GM12873 (cell line): ENCODE measurements at regions not wholly inside any gene's neighbourhood (a gene's known extent, or its start where the extent isn't known, plus 50 kb on each side); places are given as distances from the start of the nearest gene placed in this dataset.

ENCODE experiments used
- TF ChIP-seq, protein P1 (sequence below): IDR thresholded peaks from 2 replicates; pipeline ENCODE4 v1.5.1; 2012; ENCODE audit warnings: low read depth, mild to moderate bottlenecking, moderate library complexity, low read length, control low read depth; ENCODE audit not compliant: insufficient read depth; ENCODE audit errors: missing control alignments

DNA sequence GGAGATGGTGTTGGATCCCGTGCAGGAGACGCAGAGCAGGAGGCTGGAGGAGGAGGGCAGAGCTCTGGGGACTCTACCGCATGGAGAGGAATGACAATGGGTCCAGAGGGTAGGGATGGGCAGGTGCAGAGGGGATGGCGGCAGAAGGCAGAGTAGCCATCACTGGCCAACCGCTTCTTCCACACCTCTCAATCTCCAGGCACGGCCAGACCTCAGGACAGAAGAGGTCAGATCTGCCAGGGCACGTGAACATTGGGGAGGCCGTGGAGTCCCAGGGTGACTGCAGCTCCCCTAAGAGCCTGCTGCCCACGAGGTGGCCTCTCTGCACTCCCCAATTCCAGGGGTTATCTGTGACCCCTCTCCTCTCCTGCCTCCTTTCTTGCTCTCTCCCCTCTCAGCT, 162.7 kb upstream of the HDAC4 start:
- TF ChIP-seq, protein P1, sequence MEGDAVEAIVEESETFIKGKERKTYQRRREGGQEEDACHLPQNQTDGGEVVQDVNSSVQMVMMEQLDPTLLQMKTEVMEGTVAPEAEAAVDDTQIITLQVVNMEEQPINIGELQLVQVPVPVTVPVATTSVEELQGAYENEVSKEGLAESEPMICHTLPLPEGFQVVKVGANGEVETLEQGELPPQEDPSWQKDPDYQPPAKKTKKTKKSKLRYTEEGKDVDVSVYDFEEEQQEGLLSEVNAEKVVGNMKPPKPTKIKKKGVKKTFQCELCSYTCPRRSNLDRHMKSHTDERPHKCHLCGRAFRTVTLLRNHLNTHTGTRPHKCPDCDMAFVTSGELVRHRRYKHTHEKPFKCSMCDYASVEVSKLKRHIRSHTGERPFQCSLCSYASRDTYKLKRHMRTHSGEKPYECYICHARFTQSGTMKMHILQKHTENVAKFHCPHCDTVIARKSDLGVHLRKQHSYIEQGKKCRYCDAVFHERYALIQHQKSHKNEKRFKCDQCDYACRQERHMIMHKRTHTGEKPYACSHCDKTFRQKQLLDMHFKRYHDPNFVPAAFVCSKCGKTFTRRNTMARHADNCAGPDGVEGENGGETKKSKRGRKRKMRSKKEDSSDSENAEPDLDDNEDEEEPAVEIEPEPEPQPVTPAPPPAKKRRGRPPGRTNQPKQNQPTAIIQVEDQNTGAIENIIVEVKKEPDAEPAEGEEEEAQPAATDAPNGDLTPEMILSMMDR, result no peak

DNA sequence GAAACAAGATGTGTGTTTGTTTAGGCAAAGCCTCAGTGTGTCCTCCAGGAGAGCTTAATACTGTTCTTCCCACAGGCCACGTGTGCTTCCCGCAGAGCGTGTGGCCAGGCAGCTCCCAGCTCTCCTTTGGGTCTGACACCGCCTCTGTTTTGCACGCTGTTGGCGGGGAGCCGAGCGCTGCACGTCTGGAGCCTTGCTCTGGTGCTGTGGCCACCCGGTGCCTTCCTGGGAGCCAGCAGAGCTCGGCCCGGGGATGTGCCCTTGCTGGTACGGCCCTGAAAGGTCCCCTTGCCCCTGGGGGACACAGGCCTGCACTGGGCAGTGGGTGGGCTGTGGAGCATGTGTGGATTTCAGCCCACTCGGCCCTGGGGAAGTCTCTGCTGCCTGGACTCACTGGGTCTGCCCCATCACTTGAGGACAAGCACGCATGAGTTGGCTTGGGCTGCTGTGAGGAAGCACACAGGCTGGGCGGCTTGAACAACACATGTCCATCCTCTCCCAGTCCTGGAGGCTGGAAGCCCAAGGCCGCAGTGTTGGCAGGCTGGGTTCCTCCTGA, 160.7 kb upstream of the HDAC4 start:
- TF ChIP-seq, protein P1, result no peak

DNA sequence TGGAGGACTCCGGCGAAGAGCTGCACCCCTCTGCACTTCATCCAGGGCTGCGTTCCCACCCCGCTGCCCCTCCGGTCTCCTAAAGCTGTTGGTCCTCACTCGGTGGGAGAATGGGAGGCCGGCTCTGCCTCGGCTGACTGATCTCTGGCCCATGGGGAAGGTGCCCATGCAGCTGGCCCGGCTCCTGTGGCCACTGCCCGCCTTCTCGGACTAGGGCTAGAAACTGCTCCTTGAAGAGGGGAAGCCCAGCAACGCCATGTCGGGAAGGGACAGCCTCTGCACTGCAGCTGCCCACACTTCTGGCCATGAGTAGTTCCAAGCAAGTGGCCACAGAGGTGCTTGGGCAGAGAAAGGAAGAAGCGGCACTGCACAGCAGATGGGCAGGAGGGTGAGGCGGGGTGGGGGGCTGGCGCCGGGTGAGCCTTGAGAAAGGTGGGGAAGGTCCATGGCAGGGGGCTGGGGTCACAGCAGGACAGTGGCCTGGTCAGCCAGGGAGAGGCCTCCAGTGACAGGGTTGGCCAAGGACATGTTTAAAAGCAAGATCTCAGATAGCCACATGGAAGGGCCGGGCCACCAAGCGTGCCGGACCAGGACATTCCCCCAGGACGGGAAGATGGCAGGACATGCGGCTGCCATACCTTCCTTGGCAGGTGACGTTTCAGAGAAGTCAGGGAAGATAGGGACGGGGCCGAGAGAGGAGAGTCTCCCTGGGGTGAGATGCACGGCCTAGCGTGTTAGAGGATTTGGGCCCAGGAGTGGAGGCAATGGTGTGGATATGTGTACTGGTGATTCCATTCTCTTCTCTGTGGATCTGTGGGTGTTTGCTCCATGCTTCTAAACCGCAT, 158.8 kb upstream of the HDAC4 start:
- TF ChIP-seq, protein P1, result no peak

DNA sequence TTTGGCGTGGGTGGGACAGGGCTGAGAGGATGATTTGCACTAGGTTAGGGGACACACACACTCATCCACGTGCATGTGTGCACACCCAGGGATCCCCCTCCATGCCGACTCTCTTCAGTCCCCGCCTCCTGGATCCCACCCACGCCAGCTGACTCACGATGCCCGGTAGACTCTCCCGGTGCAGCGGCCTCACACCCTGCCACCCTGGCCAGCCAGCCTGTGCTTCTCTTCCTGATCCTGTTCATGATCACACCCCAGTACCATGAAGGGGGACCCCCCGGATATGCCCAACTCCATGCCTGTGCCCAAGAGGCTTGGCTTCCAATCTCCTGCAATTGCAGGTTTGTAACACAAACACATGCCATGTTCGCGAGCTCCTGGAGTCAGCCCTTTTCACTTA, 157.8 kb upstream of the HDAC4 start:
- TF ChIP-seq, protein P1, result no peak

DNA sequence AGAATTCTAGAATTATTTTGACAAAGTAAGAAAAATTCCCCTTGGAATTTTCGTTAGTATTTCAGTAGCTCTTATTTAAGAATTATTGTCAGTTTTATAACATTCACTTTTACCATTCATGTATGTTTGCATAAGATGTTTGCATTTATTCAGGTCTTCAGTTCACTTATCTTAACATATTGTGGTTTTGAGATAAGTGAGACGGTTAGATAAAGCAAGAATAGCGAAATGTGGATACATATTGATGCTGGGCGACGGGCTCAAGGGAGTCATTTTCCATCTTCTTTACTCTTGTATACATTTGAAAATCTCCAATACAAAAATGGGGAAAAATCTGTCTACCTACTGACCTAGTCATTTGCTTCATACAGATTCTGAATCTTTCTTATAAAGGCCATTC, 156.7 kb upstream of the HDAC4 start:
- TF ChIP-seq, protein P1, result no peak

DNA sequence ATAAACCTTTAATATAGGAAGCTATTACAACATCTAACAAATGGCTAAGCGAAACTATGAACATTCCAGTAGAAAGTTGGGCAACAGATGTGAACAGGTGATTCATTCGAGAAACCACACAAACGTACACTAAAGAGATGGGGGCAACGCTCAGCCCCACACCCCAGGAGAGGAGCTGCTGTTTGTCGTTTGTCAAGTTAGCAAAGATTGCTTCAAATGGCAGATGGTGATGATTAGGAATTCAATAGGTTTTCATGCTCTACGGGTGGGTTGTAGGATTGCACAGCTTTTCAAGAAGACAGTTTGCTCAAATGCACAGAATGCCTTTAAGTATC, 154.7 kb upstream of the HDAC4 start:
- TF ChIP-seq, protein P1, result no peak

DNA sequence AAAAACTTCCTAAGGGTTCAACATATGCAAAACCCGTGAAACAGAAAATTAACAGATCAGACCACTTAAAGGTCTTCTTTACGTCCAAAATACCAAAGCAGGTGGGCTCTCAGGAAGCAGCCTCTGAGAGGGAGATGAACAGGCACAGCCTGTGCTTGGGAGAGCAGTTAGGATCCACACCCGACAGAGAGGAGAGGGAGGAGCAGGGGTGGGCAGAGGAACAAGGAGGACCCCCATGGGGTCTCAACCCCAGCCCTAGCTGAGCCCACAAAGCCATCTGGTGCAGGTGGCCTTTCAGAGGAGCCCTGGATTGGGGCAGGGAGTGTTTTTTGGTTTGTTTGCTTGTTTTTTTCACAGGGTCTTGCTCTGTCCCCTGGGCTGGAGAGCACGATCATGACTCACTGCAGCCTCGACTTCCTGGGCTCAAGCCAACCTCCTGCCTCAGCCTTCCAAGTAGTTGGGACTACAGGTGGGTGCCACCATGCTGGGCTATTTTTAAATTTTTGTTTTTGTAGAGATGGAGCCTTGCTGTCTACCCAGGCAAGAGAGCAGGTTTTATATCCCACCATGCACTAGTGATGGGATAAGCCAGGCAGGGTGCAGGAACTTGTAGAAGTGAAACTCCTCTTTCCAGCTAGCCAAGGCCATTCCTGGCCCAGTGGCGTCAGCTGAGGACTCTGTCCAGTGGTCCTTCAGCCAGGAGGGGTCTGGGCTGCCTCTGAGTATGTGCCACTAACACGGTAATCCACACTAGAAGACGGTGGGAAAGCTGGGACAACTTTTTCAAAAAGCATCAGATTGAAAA, 154.1 kb upstream of the HDAC4 start:
- TF ChIP-seq, protein P1, result no peak
